HT1080 (cell line): ENCODE measurements at regions not wholly inside any gene's neighbourhood (a gene's known extent, or its start where the extent isn't known, plus 50 kb on each side); places are given as distances from the start of the nearest gene placed in this dataset.

Experiments used
- DNase-seq: peaks from one replicate; pipeline ENCODE4 v3.0.0-alpha.2; 2015; ENCODE audit warnings: low read depth

GRCh38 chr10:105807935-105808587 lies 1167.0 kb downstream of the SORCS3 start:
- no peak for DNase-seq

DNA sequence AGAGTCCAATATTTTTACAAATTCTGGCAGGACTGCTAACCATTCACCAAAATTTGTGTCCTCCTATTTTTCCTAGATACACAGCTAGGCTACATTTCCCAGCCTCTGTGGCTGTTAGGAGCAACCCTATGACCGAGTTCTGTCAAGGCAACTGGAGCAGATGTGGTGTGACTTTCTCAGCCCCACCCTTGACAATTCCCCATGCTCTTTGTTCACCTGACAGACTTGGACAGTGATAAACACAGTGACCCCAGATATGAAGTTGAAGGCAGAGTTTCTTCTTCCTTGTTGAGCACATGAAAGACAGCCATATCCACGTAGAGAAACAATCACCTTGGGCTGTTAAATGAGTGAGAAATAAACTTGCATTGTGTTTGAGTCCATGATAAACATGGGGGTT lies 1162.1 kb downstream of the SORCS3 start:
- DNase-seq, result no peak

DNA sequence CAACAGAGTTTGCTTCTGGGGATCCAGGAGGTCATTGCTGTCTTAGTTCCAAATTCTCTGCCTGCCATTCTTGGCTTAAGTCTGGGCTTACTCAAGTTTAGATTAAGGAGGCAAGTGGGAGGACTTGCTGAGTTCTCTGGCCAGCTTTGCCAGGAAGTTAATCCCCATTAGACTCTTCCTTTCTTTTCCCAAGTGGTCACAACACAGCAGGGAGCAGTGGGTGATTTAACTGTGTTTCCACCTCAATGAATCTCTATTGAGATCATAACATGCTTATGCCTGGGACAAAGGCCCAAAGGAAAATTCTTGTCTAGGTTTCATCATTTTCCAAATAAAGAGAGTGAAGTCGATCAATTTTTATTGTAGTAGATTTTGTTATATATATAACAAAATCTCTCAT lies 1159.6 kb downstream of the SORCS3 start:
- peak; percentile 51 for DNase-seq

GRCh38 chr10:105798328-105798889 lies 1157.3 kb downstream of the SORCS3 start:
- no peak for DNase-seq

DNA sequence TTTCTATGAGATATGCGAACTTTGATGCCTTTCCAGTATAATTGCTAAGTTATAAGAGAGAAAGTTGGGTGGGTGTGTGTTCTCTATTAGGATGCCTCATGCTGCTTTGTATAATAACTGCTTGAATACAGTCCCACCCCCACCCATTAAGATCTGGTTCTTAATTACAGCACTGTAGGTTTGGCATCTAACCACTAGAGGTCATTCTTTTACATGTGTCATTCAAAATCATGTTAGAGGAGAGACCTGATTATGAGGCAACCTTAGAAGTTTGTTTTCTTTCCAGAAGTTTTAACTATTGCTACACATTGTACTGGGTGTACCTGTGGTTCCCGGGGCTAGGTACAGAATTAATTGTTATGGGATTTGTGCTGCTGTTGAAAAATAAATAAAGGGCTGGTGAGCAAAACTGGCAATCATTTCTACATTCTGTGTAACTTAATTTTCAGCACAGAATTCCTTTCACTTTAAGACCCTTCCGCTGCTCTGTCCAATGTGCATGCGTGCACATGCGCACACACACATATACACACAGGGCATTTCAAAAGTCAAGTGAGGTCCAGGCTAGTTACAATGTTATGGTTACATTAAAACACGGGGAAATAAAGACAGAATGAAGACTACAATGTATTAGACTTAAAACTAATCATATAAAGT lies 1156.3 kb downstream of the SORCS3 start:
- peak; percentile 68 for DNase-seq

- DNase-seq, result peak; percentile 97
Measured at GRCh38 chr10:105793071-105793470, 1152.0 kb downstream of the SORCS3 start.

GRCh38 chr10:105785721-105786120 lies 1144.6 kb downstream of the SORCS3 start:
- DNase-seq, result peak; percentile 69

DNA sequence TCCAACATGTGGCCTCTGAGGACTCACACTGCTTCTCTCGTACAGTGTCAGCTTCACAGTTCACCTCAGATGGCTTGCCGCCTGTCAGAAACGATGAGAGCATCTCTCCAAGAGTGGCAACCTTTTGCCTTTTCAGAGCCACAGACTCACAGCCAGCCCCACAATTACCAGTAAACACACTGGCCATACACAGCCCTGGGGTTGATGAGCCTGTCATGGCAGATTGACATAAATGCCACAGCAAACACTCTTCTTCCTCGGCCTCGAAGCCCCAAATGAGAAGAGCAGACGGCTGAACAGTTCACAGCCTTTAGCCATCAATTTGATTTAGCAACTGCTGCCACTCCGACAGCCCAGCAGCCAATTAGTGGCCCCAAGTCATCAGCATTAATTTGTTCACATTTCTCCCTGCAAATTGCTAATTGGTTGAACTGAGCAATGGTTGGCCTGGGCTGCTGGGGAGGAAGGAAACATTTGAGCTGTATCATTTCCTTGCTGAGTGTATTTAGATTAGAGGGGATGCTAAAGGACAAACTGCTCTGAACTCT lies 1142.9 kb downstream of the SORCS3 start:
- no peak for DNase-seq

DNA sequence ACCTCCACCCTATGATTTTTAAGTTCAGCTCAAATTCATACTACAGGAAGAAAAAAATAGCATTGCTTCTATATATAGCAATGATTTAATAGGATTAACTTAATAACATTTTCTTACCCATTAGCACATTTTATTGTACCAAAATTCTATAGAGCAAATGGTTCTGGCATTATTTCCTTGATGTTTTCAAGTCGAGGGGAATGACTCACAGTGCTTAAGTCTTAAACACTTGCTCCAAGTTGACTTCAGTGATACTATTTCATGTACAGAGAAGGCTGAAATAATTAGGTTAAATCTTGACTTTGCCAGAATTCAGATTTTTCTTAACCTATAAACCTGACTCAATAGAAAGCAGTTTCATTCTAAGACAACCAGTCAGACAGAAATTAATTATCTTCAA lies 1133.8 kb downstream of the SORCS3 start:
- no peak for DNase-seq

DNA sequence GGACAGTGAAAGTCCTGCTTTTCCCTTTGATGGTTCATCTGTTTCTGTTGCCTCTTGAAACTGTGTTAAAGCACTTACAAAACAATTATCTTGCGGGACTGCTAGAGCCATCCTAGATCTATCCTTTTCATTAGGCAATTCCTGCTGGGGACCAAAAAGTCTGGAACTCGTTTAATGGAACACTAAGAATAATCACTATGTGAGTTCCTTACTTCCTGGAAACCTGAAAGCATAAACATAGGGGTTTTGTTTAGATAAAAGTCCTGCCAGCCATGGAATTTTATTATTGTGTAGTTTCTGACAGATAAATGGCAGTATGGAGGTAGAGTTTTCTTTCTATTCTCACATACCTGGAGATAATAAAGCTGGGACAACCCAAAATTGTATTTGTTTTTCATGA lies 1133.3 kb downstream of the SORCS3 start:
- no peak for DNase-seq

DNA sequence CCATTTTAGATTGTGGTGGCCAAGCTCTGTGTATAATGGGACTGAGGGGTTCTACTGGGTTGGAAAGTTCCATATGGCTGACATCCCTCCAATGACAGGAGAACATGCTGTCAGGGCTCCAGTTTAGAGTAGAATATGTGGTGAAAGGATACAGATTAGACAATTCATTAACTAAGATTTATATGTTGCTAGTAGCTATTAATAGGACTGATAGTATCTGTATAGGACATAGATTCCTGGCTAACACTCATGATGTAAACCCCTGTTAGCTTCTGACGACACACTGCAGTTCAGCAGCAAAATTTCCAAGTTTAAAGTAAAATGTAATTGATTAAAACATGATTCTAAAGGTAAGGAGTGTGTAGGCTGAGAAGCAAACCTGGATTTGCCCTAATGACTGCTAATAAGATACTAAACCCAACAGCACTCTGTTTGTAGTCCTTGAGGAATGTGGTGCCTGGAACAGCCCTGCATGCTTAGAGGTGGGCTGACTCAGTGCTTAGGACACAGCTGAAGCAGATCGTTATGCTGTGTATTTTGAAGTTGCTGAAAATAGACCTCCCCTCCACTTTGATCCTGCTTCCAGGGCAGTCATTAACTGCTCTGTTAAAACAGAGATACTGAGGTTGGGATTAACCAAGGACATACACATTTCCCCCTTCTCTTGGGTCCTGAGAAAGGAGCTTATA lies 1129.6 kb downstream of the SORCS3 start:
- DNase-seq, result peak; percentile 22

GRCh38 chr10:105769248-105770184 lies 1128.4 kb downstream of the SORCS3 start:
- peak; percentile 79 for DNase-seq

- peak; percentile 60 for DNase-seq
Measured at GRCh38 chr10:105763611-105764010, 1122.5 kb downstream of the SORCS3 start.

- DNase-seq, result no peak
Measured at GRCh38 chr10:105761576-105762260, 1120.6 kb downstream of the SORCS3 start.

DNA sequence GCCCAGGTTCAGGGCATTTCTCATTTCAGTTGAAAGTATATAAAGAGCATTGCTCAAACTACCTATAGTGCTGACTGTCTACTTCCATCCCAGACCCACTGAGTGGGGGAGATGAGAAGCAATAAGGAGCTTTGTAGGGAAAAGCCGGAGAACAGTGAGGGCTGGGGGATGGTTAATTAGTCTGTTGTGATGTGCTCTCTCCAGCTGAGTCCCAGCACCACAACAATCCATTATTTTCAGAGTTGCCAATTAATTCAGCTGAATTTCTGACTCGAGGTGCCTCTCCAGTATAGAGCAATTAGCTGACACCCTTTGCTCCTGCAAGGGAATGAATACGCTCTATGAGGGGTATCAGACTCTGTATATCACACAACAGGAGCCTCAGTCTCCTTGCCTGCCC lies 1118.6 kb downstream of the SORCS3 start:
- DNase-seq, result no peak

GRCh38 chr10:105758209-105758998 lies 1117.3 kb downstream of the SORCS3 start:
- no peak for DNase-seq

DNA sequence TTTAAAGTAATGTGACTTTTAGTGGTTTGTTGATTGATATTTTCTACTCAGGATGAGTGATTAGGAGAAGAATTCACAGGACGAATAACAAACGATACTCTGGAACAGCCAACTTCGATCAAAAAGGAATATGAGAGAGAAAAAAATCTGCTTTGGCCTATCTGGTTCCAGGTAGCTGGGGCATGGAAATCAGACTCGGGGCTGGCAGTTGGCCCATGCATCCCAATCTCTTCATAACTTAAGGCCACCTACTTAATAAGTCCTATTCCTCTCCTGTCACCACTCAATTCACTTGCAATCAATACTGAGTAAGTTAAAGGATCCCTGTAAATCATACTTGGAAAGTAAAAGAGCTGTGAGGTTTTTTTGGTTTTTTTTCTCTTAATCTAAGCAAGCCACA lies 1116.2 kb downstream of the SORCS3 start:
- no peak for DNase-seq

GRCh38 chr10:105756386-105756785 lies 1115.3 kb downstream of the SORCS3 start:
- no peak for DNase-seq

- no peak for DNase-seq
Measured at GRCh38 chr10:105751688-105752087, 1110.6 kb downstream of the SORCS3 start.
